ENCODE measurements at regions not wholly inside any gene's neighbourhood (a gene's known extent, or its start where the extent isn't known, plus 50 kb on each side); places are given as distances from the start of the nearest gene placed in this dataset.

DNA sequence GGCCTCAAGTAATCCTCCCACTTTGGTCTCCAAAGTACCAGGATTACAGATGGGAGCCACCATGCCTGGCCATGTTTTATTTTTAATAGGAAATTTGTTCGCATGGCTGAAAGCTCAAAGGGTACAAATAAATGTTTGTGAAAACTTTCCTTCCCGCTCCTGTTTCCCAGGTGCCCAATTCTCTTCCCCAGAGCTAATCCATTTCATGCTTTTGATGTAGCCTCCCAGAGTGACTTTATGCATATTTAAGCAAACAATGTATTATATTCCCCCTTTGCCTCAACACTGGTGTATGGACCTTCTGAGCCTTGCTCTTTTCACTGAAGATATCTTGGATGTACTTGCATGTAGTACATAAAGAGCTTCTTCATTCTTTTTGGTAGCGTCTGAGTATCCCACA is 52.5 kb upstream of the ITSN2 start:
- no peak overlapping the region for H4K91ac ChIP-seq (ENCODE audit: insufficient read depth, low read depth, low read length)
- no peak overlapping the region for H2AK5ac ChIP-seq (ENCODE audit: low read depth, low read length)
- H3K9ac ChIP-seq (ENCODE audit: low read depth, low read length), result no peak overlapping the region
- no peak overlapping the region for H4K5ac ChIP-seq (ENCODE audit: low read depth, low read length)
- no peak overlapping the region for H3K4ac ChIP-seq (ENCODE audit: low read depth, low read length)
- no peak overlapping the region for H3K23ac ChIP-seq (ENCODE audit: low read depth, low read length)
- H3K56ac ChIP-seq (ENCODE audit: extremely low read depth, insufficient read depth, low read length), result no peak overlapping the region
- no peak overlapping the region for H2BK5ac ChIP-seq (ENCODE audit: low read depth, low read length, poor library complexity, severe bottlenecking)
- POLR2A ChIA-PET (ENCODE audit: unreplicated experiment), result no interaction called here
- in situ Hi-C loops (cut with MboI; ENCODE audit: low sequenced_read_pairs), result loop anchor here (25.0 kb wide), 1 partner anchor 724 kb away; no protein-coding TSS in a partner anchor
- dilution Hi-C loops (cut with HindIII; ENCODE audit: low sequenced_read_pairs, unreplicated experiment), result no loop called here
- intact Hi-C loops (cut with micrococcal nuclease), result loop anchor here (5.0 kb wide), 2 partner anchors 509 to 559 kb away; partner anchors contain the start of genes ADCY3 and DNAJC27
- H3K18ac ChIP-seq (ENCODE audit: low read depth, low read length), result no peak overlapping the region
- H3K4me1 ChIP-seq (ENCODE audit: control insufficient read depth, insufficient read depth, low read length), result no peaks in the 10 kb centered on the region
- H3K9me3 ChIP-seq (ENCODE audit: control insufficient read depth, insufficient read depth, low read length), result no peaks in the 10 kb centered on the region
- H3K27ac ChIP-seq (ENCODE audit: insufficient read depth, low read length), result no peak overlapping the region
- H3K27me3 ChIP-seq (ENCODE audit: control insufficient read depth, insufficient read depth, low read length), result peaks cover 2% of the 10 kb centered on the region
- no peaks in the 10 kb centered on the region for H3K36me3 ChIP-seq (ENCODE audit: control insufficient read depth, insufficient read depth, low read length)
- H4K8ac ChIP-seq (ENCODE audit: low read depth in 2 of 2, low read length in 2 of 2), result no peak overlapping the region
- no TSS peak for BruUV-seq (replicated peaks)
- CTCF ChIA-PET, result interaction anchor here (1.2 kb wide), 1 partner anchor 415 kb away, joined by 4 read pairs; no protein-coding TSS in a partner anchor
- TF ChIP-seq, protein P1, sequence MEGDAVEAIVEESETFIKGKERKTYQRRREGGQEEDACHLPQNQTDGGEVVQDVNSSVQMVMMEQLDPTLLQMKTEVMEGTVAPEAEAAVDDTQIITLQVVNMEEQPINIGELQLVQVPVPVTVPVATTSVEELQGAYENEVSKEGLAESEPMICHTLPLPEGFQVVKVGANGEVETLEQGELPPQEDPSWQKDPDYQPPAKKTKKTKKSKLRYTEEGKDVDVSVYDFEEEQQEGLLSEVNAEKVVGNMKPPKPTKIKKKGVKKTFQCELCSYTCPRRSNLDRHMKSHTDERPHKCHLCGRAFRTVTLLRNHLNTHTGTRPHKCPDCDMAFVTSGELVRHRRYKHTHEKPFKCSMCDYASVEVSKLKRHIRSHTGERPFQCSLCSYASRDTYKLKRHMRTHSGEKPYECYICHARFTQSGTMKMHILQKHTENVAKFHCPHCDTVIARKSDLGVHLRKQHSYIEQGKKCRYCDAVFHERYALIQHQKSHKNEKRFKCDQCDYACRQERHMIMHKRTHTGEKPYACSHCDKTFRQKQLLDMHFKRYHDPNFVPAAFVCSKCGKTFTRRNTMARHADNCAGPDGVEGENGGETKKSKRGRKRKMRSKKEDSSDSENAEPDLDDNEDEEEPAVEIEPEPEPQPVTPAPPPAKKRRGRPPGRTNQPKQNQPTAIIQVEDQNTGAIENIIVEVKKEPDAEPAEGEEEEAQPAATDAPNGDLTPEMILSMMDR (conservative IDR thresholded peaks at IDR 0.05; ENCODE audit: low read depth, low read length), result no peak
- TF ChIP-seq, protein P2, sequence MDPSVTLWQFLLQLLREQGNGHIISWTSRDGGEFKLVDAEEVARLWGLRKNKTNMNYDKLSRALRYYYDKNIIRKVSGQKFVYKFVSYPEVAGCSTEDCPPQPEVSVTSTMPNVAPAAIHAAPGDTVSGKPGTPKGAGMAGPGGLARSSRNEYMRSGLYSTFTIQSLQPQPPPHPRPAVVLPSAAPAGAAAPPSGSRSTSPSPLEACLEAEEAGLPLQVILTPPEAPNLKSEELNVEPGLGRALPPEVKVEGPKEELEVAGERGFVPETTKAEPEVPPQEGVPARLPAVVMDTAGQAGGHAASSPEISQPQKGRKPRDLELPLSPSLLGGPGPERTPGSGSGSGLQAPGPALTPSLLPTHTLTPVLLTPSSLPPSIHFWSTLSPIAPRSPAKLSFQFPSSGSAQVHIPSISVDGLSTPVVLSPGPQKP (IDR thresholded peaks at IDR 0.05; ENCODE audit: borderline replicate concordance, low read depth, low read length), result no peak
- TF ChIP-seq POLR2A (IDR thresholded peaks at IDR 0.05; ENCODE audit: low read depth, low read length) (no peak), RFX5 (IDR thresholded peaks at IDR 0.05; ENCODE audit: low read depth, low read length) (no peak), RCOR1 (IDR thresholded peaks at IDR 0.05; ENCODE audit: insufficient replicate concordance, low read length) (no peak), CEBPB (IDR thresholded peaks at IDR 0.05; ENCODE audit: low read depth, low read length) (no peak), BHLHE40 (IDR thresholded peaks at IDR 0.05; ENCODE audit: low read depth, low read length) (no peak), SMC3 (IDR thresholded peaks at IDR 0.05; ENCODE audit: low read depth, low read length) (no peak), MXI1 (IDR thresholded peaks at IDR 0.05; ENCODE audit: borderline replicate concordance, low read depth, low read length) (no peak), MAFK (IDR thresholded peaks at IDR 0.05; ENCODE audit: low read depth, low read length) (no peak), MAZ (IDR thresholded peaks at IDR 0.05; ENCODE audit: borderline replicate concordance, low read depth, low read length) (no peak), CHD1 (IDR thresholded peaks at IDR 0.05; ENCODE audit: low read depth, low read length) (no peak), NFE2L2 (IDR thresholded peaks at IDR 0.05; ENCODE audit: low read depth, low read length) (no peak), RAD21 (IDR thresholded peaks at IDR 0.05; ENCODE audit: low read length) (no peak), FOS (IDR thresholded peaks at IDR 0.05; ENCODE audit: low read depth, low read length) (no peak)
- TF ChIP-seq, protein P3, sequence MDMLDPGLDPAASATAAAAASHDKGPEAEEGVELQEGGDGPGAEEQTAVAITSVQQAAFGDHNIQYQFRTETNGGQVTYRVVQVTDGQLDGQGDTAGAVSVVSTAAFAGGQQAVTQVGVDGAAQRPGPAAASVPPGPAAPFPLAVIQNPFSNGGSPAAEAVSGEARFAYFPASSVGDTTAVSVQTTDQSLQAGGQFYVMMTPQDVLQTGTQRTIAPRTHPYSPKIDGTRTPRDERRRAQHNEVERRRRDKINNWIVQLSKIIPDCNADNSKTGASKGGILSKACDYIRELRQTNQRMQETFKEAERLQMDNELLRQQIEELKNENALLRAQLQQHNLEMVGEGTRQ (IDR thresholded peaks at IDR 0.05; ENCODE audit: low read depth, low read length), result no peak
- no peak overlapping the region for H2BK15ac ChIP-seq (ENCODE audit: low read depth, low read length)
- no peak overlapping the region for H2AFZ ChIP-seq (replicated peaks; ENCODE audit: low read length, poor library complexity)
- DNase-seq (no peak), ATAC-seq (ENCODE audit: low read depth) (no peak)
- H2BK120ac ChIP-seq (ENCODE audit: low read depth, low read length), result no peak overlapping the region
- no peak overlapping the region for H2BK20ac ChIP-seq (ENCODE audit: low read depth, low read length)
- no peaks in the 10 kb centered on the region for H3K79me1 ChIP-seq (ENCODE audit: low read depth in 1 of 2, low read length in 2 of 2)
- H3K4me2 ChIP-seq (ENCODE audit: low read depth, low read length), result no peak overlapping the region
- H3K9me1 ChIP-seq (ENCODE audit: insufficient read depth, low read length), result no peaks in the 10 kb centered on the region
- no peaks in the 10 kb centered on the region for H4K20me1 ChIP-seq (ENCODE audit: insufficient read depth, low read length)
- WGBS, 2 experiments (ENCODE audit: extremely low coverage in 2 of 2, insufficient read length in 1 of 2), result no CpG with 5 or more reads among the region's 3 CpGs
- no peak overlapping the region for H3K14ac ChIP-seq (replicated peaks; ENCODE audit: low read depth, low read length)
- no peak overlapping the region for H2AK9ac ChIP-seq (replicated peaks; ENCODE audit: low read depth, low read length, poor library complexity)
- no peak overlapping the region for H3K4me3 ChIP-seq (ENCODE audit: insufficient read depth, low read depth, low read length)

Data from IMR-90 (cell line).